GM23338 (cell line): ENCODE measurements at regions not wholly inside any gene's neighbourhood (a gene's known extent, or its start where the extent isn't known, plus 50 kb on each side); places are given as distances from the start of the nearest gene placed in this dataset.

Experiments used
- CTCF ChIP-seq, 2 experiments: fragments of 200-600 bp in 1 of 2; sonication (generic) in 1 of 2; conservative IDR thresholded peaks; 2 replicates each; pipeline versions ENCODE4 v1.5.1 to v1.6.1; 2016 to 2017; ENCODE audit warnings: antibody characterized with exemption in 2 of 2, low read depth in 2 of 2, mild to moderate bottlenecking in 2 of 2, moderate library complexity in 1 of 2
- EZH2phosphoT487 ChIP-seq: fragments of 200-600 bp; sonication (generic); IDR thresholded peaks from one replicate; pipeline ENCODE4 v1.8.1; 2018; ENCODE audit warnings: antibody characterized with exemption; ENCODE audit not compliant: unreplicated experiment

- TF ChIP-seq CTCF (conservative IDR thresholded peaks at IDR 0.05; ENCODE audit: low read depth in 2 of 2) (peak in 1 of 2 experiments; percentile 58; a peak in 3 of 4 replicates), EZH2phosphoT487 (no peak)
Observed at GRCh38 chr11:16603245-16603644, 135.2 kb upstream of the C11orf58 start.
